HEK293T (cell line): ENCODE measurements at regions not wholly inside any gene's neighbourhood (a gene's known extent, or its start where the extent isn't known, plus 50 kb on each side); places are given as distances from the start of the nearest gene placed in this dataset.

Experiments used
- ELF4 ChIP-seq: fragments of 450-650 bp; IDR thresholded peaks from 2 replicates; pipeline ENCODE4 v1.6.1; 2017; ENCODE audit warnings: antibody characterized with exemption
- FOXA1 ChIP-seq: fragments of 450-650 bp; IDR thresholded peaks from 2 replicates; pipeline ENCODE4 v1.6.1; 2016; ENCODE audit warnings: mild to moderate bottlenecking
- FOXK2 ChIP-seq: fragments of 450-650 bp; IDR thresholded peaks from 2 replicates; pipeline ENCODE4 v1.6.1; 2016; ENCODE audit warnings: mild to moderate bottlenecking
- HDGF ChIP-seq: fragments of 450-650 bp; IDR thresholded peaks from 2 replicates; pipeline ENCODE4 v1.6.1; 2017; ENCODE audit warnings: antibody characterized with exemption, borderline replicate concordance
- NFRKB ChIP-seq: fragments of 450-650 bp; IDR thresholded peaks from 2 replicates; pipeline ENCODE4 v1.6.1; 2016; ENCODE audit warnings: mild to moderate bottlenecking, moderate library complexity
- PKNOX1 ChIP-seq: fragments of 450-650 bp; IDR thresholded peaks from 2 replicates; pipeline ENCODE4 v1.6.1; 2016
- SUZ12 ChIP-seq: fragments of 450-650 bp; IDR thresholded peaks from 2 replicates; pipeline ENCODE4 v1.6.1; 2016; ENCODE audit warnings: mild to moderate bottlenecking
- TARDBP ChIP-seq: fragments of 450-650 bp; IDR thresholded peaks from 2 replicates; pipeline ENCODE4 v1.6.1; 2016

- TF ChIP-seq PKNOX1, result no peak
- no peak for TF ChIP-seq SUZ12
- no peak for TF ChIP-seq ELF4
- TF ChIP-seq FOXK2, result no peak
- TF ChIP-seq TARDBP, result no peak
- TF ChIP-seq FOXA1, result no peak
- no peak for TF ChIP-seq NFRKB
- TF ChIP-seq HDGF, result no peak
Measured at GRCh38 chr7:85716353-85716752, 529.5 kb upstream of the SEMA3D start.
